GM23248 (cell line): ENCODE measurements at regions not wholly inside any gene's neighbourhood (a gene's known extent, or its start where the extent isn't known, plus 50 kb on each side); places are given as distances from the start of the nearest gene placed in this dataset.
"Not testable (repeated sequence)": the region's sequence is repeated elsewhere in the genome, so short reads cannot be mapped to it uniquely, and the experiment has no call there.

Experiments
- DNase-seq: peaks from one replicate; pipeline ENCODE4 v3.0.0-alpha.2; 2015
- H2AFZ ChIP-seq: fragments of 200-600 bp; sonication (generic); 2 replicates; pipeline ENCODE4 v1.6.1; 2016; ENCODE audit warnings: antibody characterized with exemption
- H3F3A ChIP-seq: fragments of 200-600 bp; sonication (generic); 2 replicates; pipeline ENCODE4 v1.6.1; 2016; ENCODE audit warnings: mild to moderate bottlenecking, antibody characterized with exemption, mixed run types; ENCODE audit not compliant: insufficient read depth
- H3K27ac ChIP-seq: fragments of 200-600 bp; sonication (generic); 2 replicates; pipeline ENCODE4 v1.5.1; 2016; ENCODE audit warnings: mild to moderate bottlenecking
- H3K27me3 ChIP-seq: fragments of 200-600 bp; sonication (generic); replicated peaks from 2 replicates; pipeline ENCODE4 v1.6.1; 2016; ENCODE audit warnings: mild to moderate bottlenecking; ENCODE audit not compliant: insufficient read depth
- H3K36me3 ChIP-seq: fragments of 200-600 bp; sonication (generic); 2 replicates; pipeline ENCODE4 v1.6.1; 2016; ENCODE audit warnings: low read depth, mild to moderate bottlenecking
- H3K4me1 ChIP-seq: fragments of 200-600 bp; sonication (generic); 2 replicates; pipeline ENCODE4 v1.6.1; 2016; ENCODE audit warnings: mild to moderate bottlenecking; ENCODE audit not compliant: insufficient read depth
- H3K4me2 ChIP-seq: fragments of 200-600 bp; sonication (generic); one replicate; pipeline ENCODE4 v1.6.1; 2016; ENCODE audit warnings: mild to moderate bottlenecking; ENCODE audit not compliant: unreplicated experiment
- H3K4me3 ChIP-seq: fragments of 200-600 bp; sonication (generic); 2 replicates; pipeline ENCODE4 v1.5.1; 2016; ENCODE audit warnings: mild to moderate bottlenecking
- H3K79me2 ChIP-seq: fragments of 200-600 bp; sonication (generic); 2 replicates; pipeline ENCODE4 v1.6.1; 2016; ENCODE audit warnings: mild to moderate bottlenecking; ENCODE audit not compliant: insufficient read depth
- H3K9ac ChIP-seq: fragments of 200-600 bp; sonication (generic); 2 replicates; pipeline ENCODE4 v1.6.1; 2016; ENCODE audit warnings: mild to moderate bottlenecking
- H3K9me2 ChIP-seq: fragments of 200-600 bp; sonication (generic); 2 replicates; pipeline ENCODE4 v1.6.1; 2016; ENCODE audit warnings: mixed run types, mild to moderate bottlenecking, moderate library complexity; ENCODE audit not compliant: insufficient read depth
- H3K9me3 ChIP-seq: fragments of 200-600 bp; sonication (generic); one replicate; pipeline ENCODE4 v1.6.1; 2017; ENCODE audit warnings: low read depth
- H4K20me1 ChIP-seq: fragments of 200-600 bp; sonication (generic); 2 replicates; pipeline ENCODE4 v1.6.0; 2016; ENCODE audit not compliant: insufficient read depth
- EZH2 ChIP-seq: fragments of 200-600 bp; sonication (generic); IDR thresholded peaks from 2 replicates; pipeline ENCODE4 v1.6.1; 2018; ENCODE audit warnings: antibody characterized with exemption, mild to moderate bottlenecking; ENCODE audit not compliant: insufficient read depth, poor library complexity, severe bottlenecking
- EZH2phosphoT487 ChIP-seq: fragments of 200-600 bp; sonication (generic); IDR thresholded peaks from 2 replicates; pipeline ENCODE4 v1.6.1; 2018; ENCODE audit warnings: antibody characterized with exemption, moderate library complexity, mild to moderate bottlenecking, low read depth; ENCODE audit not compliant: insufficient read depth
- WGBS, 2 experiments: methylation state at CpG; one replicate each; pipeline ENCODE4 v1.1.6; 2015 to 2017; ENCODE audit warnings: low lambda C conversion rate in 2 of 2, low coverage in 1 of 2; ENCODE audit errors: missing lambda C conversion rate in 2 of 2; 5-methylcytosine and 5-hydroxymethylcytosine counted together
- in situ Hi-C: fragments of 300-500 bp; cut with MboI; formaldehyde crosslinking; loops from 2 replicates; pipeline ENCODE4 v1.15.0; 2020

DNA sequence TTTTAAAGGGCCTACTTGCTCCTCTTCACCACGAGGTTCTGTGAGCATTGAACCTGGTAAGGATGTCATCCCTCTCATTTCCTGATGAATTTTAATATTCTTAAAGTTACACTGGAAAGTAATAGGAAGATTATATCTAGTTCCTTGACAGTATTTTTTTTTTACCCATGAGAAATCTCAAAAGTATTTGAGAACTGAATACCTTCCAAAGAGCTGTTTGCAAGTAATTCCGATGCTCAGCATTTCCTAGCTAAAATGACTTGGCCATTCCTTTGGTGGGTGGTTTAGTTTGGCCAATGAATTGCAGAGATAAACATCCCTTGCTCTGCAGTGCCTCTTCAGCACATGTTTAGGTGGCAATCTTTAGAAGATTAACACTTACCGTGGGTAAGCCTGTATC, 110.2 kb upstream of the WDR1 start:
- Histone ChIP-seq H3F3A (no peaks in the 10 kb centered on the region; the same call in none of the 2 replicates), H3K27me3 (no peaks in the 10 kb centered on the region), H3K9me2 (no peaks in the 10 kb centered on the region), H4K20me1 (no peaks in the 10 kb centered on the region), H3K27ac (peak overlapping the region; percentile 27; the same call in 1 of the 2 replicates), H3K79me2 (no peaks in the 10 kb centered on the region), H3K9me3 (no peaks in the 10 kb centered on the region), H2AFZ (no peak overlapping the region), H3K4me2 (no peak overlapping the region), H3K36me3 (no peaks in the 10 kb centered on the region), H3K9ac (no peak overlapping the region), H3K4me3 (no peak overlapping the region), H3K4me1 (peaks cover 10% of the 10 kb centered on the region; the same call in 1 of the 2 replicates)
- TF ChIP-seq EZH2: no peak
- TF ChIP-seq EZH2phosphoT487: no peak
- peak; percentile 75 for DNase-seq
- in situ Hi-C loops: no loop called here
- 0% methylated on average over 3 of the region's 3 CpGs for WGBS, 2 experiments

DNA sequence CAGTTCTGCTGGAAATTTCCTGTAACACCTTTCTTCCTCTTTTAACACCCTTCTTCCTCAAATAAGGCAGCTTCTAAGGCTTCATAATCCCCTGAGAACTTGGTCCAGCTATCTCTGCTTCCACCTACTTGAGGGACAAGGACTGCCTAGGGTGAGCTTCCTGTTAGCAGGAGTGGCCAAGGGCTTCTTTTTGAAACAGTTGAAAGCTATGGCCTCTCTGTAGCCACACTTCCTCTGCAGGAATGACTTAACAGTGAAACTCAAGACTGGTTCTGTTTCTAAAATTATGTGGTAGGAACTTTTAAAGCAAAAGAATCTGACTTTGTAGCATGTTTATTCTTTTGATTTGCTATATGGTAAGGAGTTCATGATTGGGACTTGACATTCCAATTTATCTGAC, 108.5 kb upstream of the WDR1 start:
- H3F3A ChIP-seq: no peaks in the 10 kb centered on the region; the same call in none of the 2 replicates

DNA sequence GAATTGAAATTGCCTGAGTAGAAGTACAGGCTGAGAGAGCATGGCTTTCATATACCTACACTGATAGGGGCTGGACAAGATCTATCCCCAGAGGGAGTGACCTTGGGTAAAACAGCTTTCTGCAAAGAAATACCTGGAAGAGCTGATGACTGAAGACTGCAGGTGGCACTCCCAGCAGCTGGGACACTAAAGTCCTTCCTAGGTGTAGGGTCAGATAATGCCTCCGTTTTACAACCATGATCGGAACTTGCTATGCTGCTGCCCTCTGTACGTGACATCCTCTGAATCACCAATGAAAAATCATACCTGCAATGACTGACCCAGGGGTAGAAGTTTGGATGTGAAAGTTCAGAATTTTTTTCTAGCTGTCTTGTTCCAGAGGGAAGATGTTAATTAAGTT, 107.2 kb upstream of the WDR1 start:
- Histone ChIP-seq H3F3A (no peaks in the 10 kb centered on the region; the same call in none of the 2 replicates), H3K79me2 (no peaks in the 10 kb centered on the region), H3K4me3 (no peak overlapping the region), H3K4me1 (peaks cover 10% of the 10 kb centered on the region; the same call in 1 of the 2 replicates), H3K9me3 (no peaks in the 10 kb centered on the region), H4K20me1 (no peaks in the 10 kb centered on the region), H2AFZ (no peak overlapping the region), H3K9me2 (no peaks in the 10 kb centered on the region), H3K9ac (no peak overlapping the region), H3K27me3 (no peaks in the 10 kb centered on the region), H3K4me2 (no peak overlapping the region), H3K27ac (no peak overlapping the region), H3K36me3 (no peaks in the 10 kb centered on the region)
- DNase-seq: no peak
- no peak for TF ChIP-seq EZH2phosphoT487
- no peak for TF ChIP-seq EZH2
- in situ Hi-C loops: no loop called here
- 87 to 98% methylated on average over 3 of the region's 3 CpGs for WGBS, 2 experiments

More for the DNA sequence above, 108.5 kb upstream of the WDR1 start:
- DNase-seq: no peak
- Histone ChIP-seq H3K4me3 (no peak overlapping the region), H3K79me2 (no peaks in the 10 kb centered on the region), H3K9ac (no peak overlapping the region), H3K27me3 (no peaks in the 10 kb centered on the region), H3K4me1 (peaks cover 10% of the 10 kb centered on the region; the same call in 1 of the 2 replicates), H2AFZ (no peak overlapping the region), H3K4me2 (no peak overlapping the region), H4K20me1 (no peaks in the 10 kb centered on the region), H3K9me2 (no peaks in the 10 kb centered on the region), H3K27ac (no peak overlapping the region), H3K9me3 (no peaks in the 10 kb centered on the region), H3K36me3 (no peaks in the 10 kb centered on the region)
- TF ChIP-seq EZH2 (no peak), EZH2phosphoT487 (no peak)
- in situ Hi-C loops: no loop called here

DNA sequence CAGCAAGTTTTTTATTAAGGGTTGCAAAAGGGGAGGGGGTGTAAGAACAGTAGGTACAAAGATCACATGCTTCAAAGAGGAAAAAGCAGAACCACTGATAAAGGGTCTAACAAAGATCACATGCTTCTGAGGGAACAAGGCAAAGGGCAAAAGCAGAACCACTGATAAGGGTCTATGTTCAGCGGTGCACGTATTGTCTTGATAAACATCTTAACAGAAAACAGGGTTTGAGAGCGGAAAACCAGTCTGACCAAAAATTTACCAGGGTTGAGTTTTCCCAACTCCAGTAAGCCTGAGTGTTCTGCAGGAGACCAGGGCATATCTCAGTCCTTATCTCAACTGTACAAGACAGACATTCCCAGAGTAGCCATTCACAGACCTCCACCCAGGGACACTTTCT, 96.9 kb upstream of the WDR1 start:
- H3K4me2 ChIP-seq, H3K9ac ChIP-seq, in situ Hi-C loops, DNase-seq, H3K27ac ChIP-seq, H3K9me2 ChIP-seq, H3K79me2 ChIP-seq, H4K20me1 ChIP-seq, H3K9me3 ChIP-seq, H2AFZ ChIP-seq, H3K36me3 ChIP-seq, H3K27me3 ChIP-seq, H3K4me3 ChIP-seq, H3F3A ChIP-seq: not testable (repeated sequence)
- peaks cover 20% of the 10 kb centered on the region for H3K4me1 ChIP-seq
- WGBS, 2 experiments: 100% methylated on average over 3 of the region's 3 CpGs

DNA sequence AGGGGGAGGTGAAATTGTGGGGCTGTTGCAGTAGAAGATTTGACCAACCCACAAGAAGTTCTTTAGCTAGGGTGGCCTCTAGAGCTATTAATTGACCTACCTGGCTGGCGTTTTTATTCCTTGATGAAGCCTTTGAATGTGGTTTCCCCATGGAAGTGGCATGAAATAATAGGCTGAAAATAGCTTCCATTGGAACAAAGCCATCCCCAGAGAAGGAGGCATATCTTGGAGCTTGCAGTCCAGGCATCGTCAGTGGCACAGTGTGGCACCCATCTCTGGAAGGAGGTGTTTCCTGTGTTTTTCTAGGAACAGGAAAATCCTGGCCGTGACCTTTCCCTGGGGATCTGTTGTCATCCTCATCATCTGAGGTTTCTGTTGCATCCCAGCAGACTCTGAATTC, 96.3 kb upstream of the WDR1 start:
- no peak for DNase-seq
- no peak overlapping the region for H3K27ac ChIP-seq
- no peak overlapping the region for H2AFZ ChIP-seq
- no peaks in the 10 kb centered on the region for H3K9me3 ChIP-seq
- H3K79me2 ChIP-seq: no peaks in the 10 kb centered on the region
- H3K27me3 ChIP-seq: no peaks in the 10 kb centered on the region
- no peaks in the 10 kb centered on the region for H3K9me2 ChIP-seq
- H4K20me1 ChIP-seq: no peaks in the 10 kb centered on the region
- no peak overlapping the region for H3K4me3 ChIP-seq
- H3K4me1 ChIP-seq: peaks cover 20% of the 10 kb centered on the region
- 26 to 33% methylated on average over 3 of the region's 3 CpGs for WGBS, 2 experiments
- TF ChIP-seq EZH2phosphoT487 (no peak), EZH2 (no peak)
- no peak overlapping the region for H3K4me2 ChIP-seq
- H3K36me3 ChIP-seq: no peaks in the 10 kb centered on the region
- H3F3A ChIP-seq: no peaks in the 10 kb centered on the region
- no peak overlapping the region for H3K9ac ChIP-seq
- in situ Hi-C loops: no loop called here
